Mammary epithelial cell (primary cell): ENCODE measurements at regions not wholly inside any gene's neighbourhood (a gene's known extent, or its start where the extent isn't known, plus 50 kb on each side); places are given as distances from the start of the nearest gene placed in this dataset.

Source experiments
- CTCF ChIP-seq, 2 donors: IDR thresholded peaks in 1 of 2; conservative IDR thresholded peaks in 1 of 2; 2 replicates each; pipeline ENCODE4 v1.5.1; 2011 to 2012; ENCODE audit warnings: inconsistent platforms in 2 of 2, low read length in 2 of 2, mild to moderate bottlenecking in 2 of 2, control low read depth in 1 of 2, low read depth in 1 of 2; ENCODE audit not compliant: insufficient read depth in 1 of 2; ENCODE audit errors: extremely low read depth in 1 of 2
- EZH2 ChIP-seq: IDR thresholded peaks from 2 replicates; pipeline ENCODE4 v1.6.1; 2012; ENCODE audit warnings: low read length, inconsistent platforms, borderline replicate concordance

DNA sequence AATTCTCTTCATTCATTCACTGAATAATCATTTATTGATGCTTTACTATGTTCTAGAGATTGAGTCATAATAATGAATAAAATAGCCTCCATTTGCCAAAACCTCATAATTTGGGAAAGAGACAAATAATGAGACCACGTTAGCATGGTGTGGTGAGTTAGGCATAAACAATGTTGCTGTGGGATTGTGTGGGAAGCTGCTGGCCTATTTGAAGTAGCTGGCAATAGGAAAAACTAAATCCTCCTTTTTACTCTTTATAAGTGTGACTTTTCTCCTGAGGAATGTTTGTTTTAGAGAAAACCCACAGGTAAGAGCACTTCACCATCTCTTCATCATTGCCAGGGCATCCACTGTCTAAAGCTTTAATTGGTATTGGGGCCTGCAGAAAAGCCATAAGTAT lies 95.3 kb downstream of the AREG start:
- TF ChIP-seq CTCF (conservative IDR thresholded peaks at IDR 0.05 in 1 of 2, IDR thresholded peaks at IDR 0.05 in 1 of 2; ENCODE audit: extremely low read depth in 1 of 2, insufficient read depth in 1 of 2, low read depth in 1 of 2, low read length in 2 of 2) = no peak
- no peak for TF ChIP-seq EZH2
